ENCODE measurements at regions not wholly inside any gene's neighbourhood (a gene's known extent, or its start where the extent isn't known, plus 50 kb on each side); places are given as distances from the start of the nearest gene placed in this dataset.

- H3K4me3 Mint-ChIP-seq, result no peak overlapping the region
- no peak overlapping the region for H2AFZ ChIP-seq (replicated peaks)
- no peaks in the 10 kb centered on the region for H3K27me3 Mint-ChIP-seq (ENCODE audit: insufficient read depth, low read depth)
- no peak overlapping the region for H3K4me3 ChIP-seq
- H3K9me3 ChIP-seq (ENCODE audit: low read depth), result no peaks in the 10 kb centered on the region
- no peaks in the 10 kb centered on the region for H3K36me3 ChIP-seq
- H3K4me1 Mint-ChIP-seq, result peaks cover 4% of the 10 kb centered on the region
- no peak for DNase-seq (ENCODE audit: low spot score)
- H3K4me1 ChIP-seq, result no peaks in the 10 kb centered on the region
- H3K9ac ChIP-seq, result no peak overlapping the region
- H3K4me2 ChIP-seq, result no peak overlapping the region
- no peaks in the 10 kb centered on the region for H3K36me3 Mint-ChIP-seq
- TF ChIP-seq EZH2 (IDR thresholded peaks at IDR 0.05) (no peak), EZH2phosphoT487 (IDR thresholded peaks at IDR 0.05) (no peak), CTCF (IDR thresholded peaks at IDR 0.05) (no peak)
- H3K27me3 ChIP-seq, result no peaks in the 10 kb centered on the region
- no peaks in the 10 kb centered on the region for H3K9me3 Mint-ChIP-seq
- no peaks in the 10 kb centered on the region for H4K20me1 ChIP-seq (ENCODE audit: low read depth)
- H3K27ac ChIP-seq, result no peak overlapping the region
- H3K79me2 ChIP-seq (ENCODE audit: low read depth), result no peaks in the 10 kb centered on the region
- H3F3A ChIP-seq (ENCODE audit: low read depth), result no peaks in the 10 kb centered on the region
- no peak overlapping the region for H3K27ac Mint-ChIP-seq
Observed at GRCh38 chr6:130602151-130602770, 224.9 kb upstream of the SMLR1 start.

- no peak for TF ChIP-seq EZH2 (IDR thresholded peaks at IDR 0.05)
- no peak for TF ChIP-seq CTCF (IDR thresholded peaks at IDR 0.05)
- H3K36me3 Mint-ChIP-seq, result no peaks in the 10 kb centered on the region
- H3K4me1 Mint-ChIP-seq, result peaks cover 2% of the 10 kb centered on the region
- Histone ChIP-seq H3K9ac (no peak overlapping the region), H3K4me1 (no peaks in the 10 kb centered on the region), H3K79me2 (ENCODE audit: low read depth) (no peaks in the 10 kb centered on the region), H4K20me1 (ENCODE audit: low read depth) (no peaks in the 10 kb centered on the region), H3K9me3 (ENCODE audit: low read depth) (no peaks in the 10 kb centered on the region), H3K27ac (no peak overlapping the region), H3K4me3 (no peak overlapping the region), H3K27me3 (no peaks in the 10 kb centered on the region), H3K36me3 (no peaks in the 10 kb centered on the region), H3F3A (ENCODE audit: low read depth) (no peaks in the 10 kb centered on the region), H2AFZ (replicated peaks) (no peak overlapping the region), H3K4me2 (no peak overlapping the region)
- no peak overlapping the region for H3K4me3 Mint-ChIP-seq
- H3K27ac Mint-ChIP-seq, result no peak overlapping the region
- no peak for DNase-seq (ENCODE audit: low spot score)
- H3K27me3 Mint-ChIP-seq (ENCODE audit: insufficient read depth, low read depth), result no peaks in the 10 kb centered on the region
- no peaks in the 10 kb centered on the region for H3K9me3 Mint-ChIP-seq
Observed at GRCh38 chr6:130603391-130603790, 223.8 kb upstream of the SMLR1 start.

GRCh38 chr6:130604841-130605399, 222.3 kb upstream of the SMLR1 start:
- no peak overlapping the region for H2AFZ ChIP-seq (replicated peaks)
- H3K36me3 ChIP-seq, result no peaks in the 10 kb centered on the region
- H3K79me2 ChIP-seq (ENCODE audit: low read depth), result no peaks in the 10 kb centered on the region
- DNase-seq (ENCODE audit: low spot score), result no peak
- no peaks in the 10 kb centered on the region for H3K4me1 ChIP-seq
- no peak overlapping the region for H3K9ac ChIP-seq
- H3F3A ChIP-seq (ENCODE audit: low read depth), result no peaks in the 10 kb centered on the region
- Mint-ChIP-seq H3K4me1 (no peaks in the 10 kb centered on the region), H3K27ac (no peak overlapping the region), H3K9me3 (no peaks in the 10 kb centered on the region), H3K4me3 (no peak overlapping the region), H3K27me3 (ENCODE audit: insufficient read depth, low read depth) (no peaks in the 10 kb centered on the region), H3K36me3 (no peaks in the 10 kb centered on the region)
- no peak for TF ChIP-seq CTCF (IDR thresholded peaks at IDR 0.05)
- no peak for TF ChIP-seq EZH2phosphoT487 (IDR thresholded peaks at IDR 0.05)
- TF ChIP-seq EZH2 (IDR thresholded peaks at IDR 0.05), result no peak
- no peaks in the 10 kb centered on the region for H3K9me3 ChIP-seq (ENCODE audit: low read depth)
- no peak overlapping the region for H3K4me2 ChIP-seq
- H3K27me3 ChIP-seq, result no peaks in the 10 kb centered on the region
- H3K4me3 ChIP-seq, result no peak overlapping the region
- H3K27ac ChIP-seq, result no peak overlapping the region
- H4K20me1 ChIP-seq (ENCODE audit: low read depth), result no peaks in the 10 kb centered on the region
